ENCODE measurements at regions not wholly inside any gene's neighbourhood (a gene's known extent, or its start where the extent isn't known, plus 50 kb on each side); places are given as distances from the start of the nearest gene placed in this dataset.
"Not testable (repeated sequence)": the region's sequence is repeated elsewhere in the genome, so short reads cannot be mapped to it uniquely, and the experiment has no call there.

DNA sequence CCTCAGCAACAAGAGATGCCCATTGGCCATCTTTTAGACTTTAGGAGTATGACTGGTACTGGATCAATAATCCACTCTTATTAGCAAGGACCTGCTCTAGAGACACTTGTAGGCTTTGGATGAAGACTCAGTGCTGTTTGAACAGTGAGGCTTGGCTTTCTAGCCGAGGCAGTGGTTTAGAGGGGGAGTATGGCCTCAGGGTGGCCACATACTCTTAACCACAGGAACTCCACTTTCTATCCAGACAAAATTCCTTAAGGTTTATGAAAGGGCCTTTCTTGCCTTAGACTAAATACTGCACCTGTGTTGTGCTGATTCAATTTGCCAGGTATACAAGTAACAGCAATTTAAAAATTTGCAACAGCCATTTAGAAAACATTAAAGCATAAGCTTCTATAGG, 1046.3 kb downstream of the DIPK2A start:
- Mint-ChIP-seq H3K27me3 (no peaks in the 10 kb centered on the region), H3K27ac (no peak overlapping the region), H3K4me1 (no peaks in the 10 kb centered on the region), H3K9me3 (peaks cover 2% of the 10 kb centered on the region), H3K36me3 (no peaks in the 10 kb centered on the region), H3K4me3 (no peak overlapping the region)
- ATAC-seq: no peak

DNA sequence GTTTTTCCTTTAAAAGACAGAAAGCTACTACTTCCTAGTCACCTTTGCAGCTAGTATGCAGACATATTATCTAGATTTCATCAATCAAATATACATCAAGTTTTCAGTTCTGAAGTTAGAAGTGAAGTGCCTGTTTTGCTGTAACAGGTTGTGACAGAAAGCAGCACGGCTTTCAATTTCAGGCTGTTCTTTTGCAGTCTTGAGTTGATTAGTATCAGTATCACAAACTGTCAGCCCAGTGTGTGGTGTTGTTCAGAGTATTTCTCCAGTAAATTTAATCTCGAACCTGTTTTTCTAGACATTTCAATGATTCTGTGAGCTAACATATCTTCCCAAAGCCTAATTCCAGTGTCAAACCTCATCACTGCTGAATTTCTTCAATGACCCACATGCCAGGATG, 1050.8 kb downstream of the DIPK2A start:
- H3K36me3 Mint-ChIP-seq: no peaks in the 10 kb centered on the region
- no peak overlapping the region for H3K4me3 Mint-ChIP-seq
- no peak overlapping the region for H3K27ac Mint-ChIP-seq
- ATAC-seq: no peak
- H3K9me3 Mint-ChIP-seq: peaks cover 3% of the 10 kb centered on the region
- H3K27me3 Mint-ChIP-seq: no peaks in the 10 kb centered on the region
- H3K4me1 Mint-ChIP-seq: no peaks in the 10 kb centered on the region

DNA sequence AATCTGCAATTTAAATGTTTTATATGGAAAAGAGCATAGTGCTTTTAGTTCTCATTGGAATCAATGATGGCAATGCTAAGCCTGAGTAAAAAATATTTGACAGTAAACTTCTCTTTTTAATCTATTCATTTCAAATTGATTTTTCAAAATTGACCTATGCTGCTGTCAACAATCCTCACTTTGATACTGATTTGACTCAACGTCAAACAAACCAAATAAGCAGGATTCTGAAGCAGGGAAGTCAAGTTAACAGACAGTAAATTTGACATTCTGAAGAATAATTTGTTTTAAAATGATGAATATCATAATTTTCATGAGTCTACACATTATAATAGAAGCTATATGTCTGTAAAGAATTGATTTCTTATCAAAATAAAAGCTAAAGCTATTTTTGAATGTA, 1053.1 kb downstream of the DIPK2A start:
- Mint-ChIP-seq H3K27me3 (no peaks in the 10 kb centered on the region), H3K9me3 (peaks cover 6% of the 10 kb centered on the region), H3K36me3 (no peaks in the 10 kb centered on the region), H3K4me1 (no peaks in the 10 kb centered on the region), H3K27ac (no peak overlapping the region), H3K4me3 (no peak overlapping the region)
- no peak for ATAC-seq

DNA sequence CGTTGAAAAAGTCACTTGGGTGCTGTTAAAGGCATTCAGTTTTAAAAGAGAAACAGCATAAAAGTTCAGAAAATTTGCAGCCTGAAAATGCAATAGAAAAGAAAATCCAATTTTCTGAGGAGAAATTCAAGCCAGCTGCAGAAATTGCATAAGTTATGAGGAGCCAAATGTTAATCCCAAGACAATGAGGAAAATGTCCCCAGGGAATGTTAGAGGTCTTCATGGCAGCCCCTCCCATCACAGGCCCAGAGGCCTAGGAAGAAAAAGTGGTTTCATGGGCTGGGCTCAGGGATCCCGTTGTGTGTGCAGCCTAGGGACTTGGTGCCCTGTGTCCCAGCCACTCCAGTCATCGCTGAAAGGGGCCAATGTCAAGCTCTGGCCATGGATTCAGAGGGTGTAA, 1055.6 kb downstream of the DIPK2A start:
- H3K27ac Mint-ChIP-seq, H3K27me3 Mint-ChIP-seq, H3K9me3 Mint-ChIP-seq, H3K36me3 Mint-ChIP-seq, H3K4me3 Mint-ChIP-seq, ATAC-seq, H3K4me1 Mint-ChIP-seq: not testable (repeated sequence)

DNA sequence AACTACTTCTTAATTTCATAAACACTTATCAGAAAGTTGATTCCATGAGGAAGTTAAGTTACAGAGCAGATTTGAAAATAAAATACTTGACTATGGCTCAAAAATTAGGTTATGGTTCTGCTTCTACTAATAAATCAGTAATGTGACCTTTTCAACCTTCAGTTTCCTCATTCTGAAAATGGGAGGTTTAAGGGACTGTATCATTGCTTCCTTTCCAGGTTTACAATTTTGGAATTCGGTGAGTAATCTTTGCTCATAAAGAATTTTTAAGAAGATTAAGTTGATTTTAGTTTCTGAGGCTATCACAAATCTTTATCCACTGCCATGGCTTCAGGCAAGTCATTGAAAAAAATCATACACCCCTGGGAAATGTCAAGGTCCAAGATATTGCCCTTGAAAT, 1061.2 kb downstream of the DIPK2A start:
- H3K36me3 Mint-ChIP-seq: no peaks in the 10 kb centered on the region
- peaks cover 3% of the 10 kb centered on the region for H3K9me3 Mint-ChIP-seq
- no peaks in the 10 kb centered on the region for H3K4me1 Mint-ChIP-seq
- no peaks in the 10 kb centered on the region for H3K27me3 Mint-ChIP-seq
- no peak overlapping the region for H3K4me3 Mint-ChIP-seq
- no peak for ATAC-seq
- H3K27ac Mint-ChIP-seq: no peak overlapping the region

DNA sequence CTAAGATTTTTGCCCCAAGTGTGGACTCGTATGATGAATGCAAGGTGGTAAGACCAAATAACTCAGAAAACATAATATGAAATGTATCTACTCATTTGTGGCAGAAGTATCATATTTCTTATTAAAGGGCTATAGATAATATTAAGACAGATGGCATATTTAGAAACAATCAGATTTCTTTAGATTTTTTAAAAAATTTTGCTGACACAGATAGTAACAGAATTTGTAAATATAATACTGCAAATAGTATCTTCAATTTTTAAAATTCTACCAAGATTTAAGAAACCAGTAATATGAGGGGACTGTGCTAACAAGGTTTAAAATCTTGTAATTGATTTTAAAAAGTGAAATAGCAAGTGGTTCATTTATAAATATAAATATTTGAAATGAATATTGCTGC, 1064.1 kb downstream of the DIPK2A start:
- no peaks in the 10 kb centered on the region for H3K36me3 Mint-ChIP-seq
- no peaks in the 10 kb centered on the region for H3K27me3 Mint-ChIP-seq
- no peaks in the 10 kb centered on the region for H3K9me3 Mint-ChIP-seq
- H3K4me3 Mint-ChIP-seq: no peak overlapping the region
- no peak for ATAC-seq
- H3K27ac Mint-ChIP-seq: no peak overlapping the region
- no peaks in the 10 kb centered on the region for H3K4me1 Mint-ChIP-seq

DNA sequence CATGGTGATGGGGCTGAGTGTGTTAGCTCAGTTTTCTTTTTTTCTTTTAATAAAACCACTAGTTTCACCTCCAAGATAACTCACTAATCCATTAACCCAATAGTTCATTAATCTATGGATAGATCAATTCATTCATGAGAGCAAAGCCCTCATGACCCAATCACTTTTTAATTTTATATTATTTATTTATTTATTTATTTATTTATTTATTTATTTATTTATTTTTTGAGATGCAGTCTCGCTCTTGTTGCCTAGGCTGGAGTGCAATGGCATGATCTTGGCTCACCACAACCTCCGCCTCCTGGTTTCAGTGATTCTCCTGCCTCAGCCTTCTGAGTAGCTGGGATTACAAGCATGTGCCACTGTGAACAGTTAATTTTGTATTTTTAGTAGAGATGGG, 1082.4 kb downstream of the DIPK2A start:
- not testable (repeated sequence) for H3K36me3 Mint-ChIP-seq, H3K27me3 Mint-ChIP-seq, H3K4me1 Mint-ChIP-seq, ATAC-seq, H3K27ac Mint-ChIP-seq, H3K4me3 Mint-ChIP-seq, H3K9me3 Mint-ChIP-seq

DNA sequence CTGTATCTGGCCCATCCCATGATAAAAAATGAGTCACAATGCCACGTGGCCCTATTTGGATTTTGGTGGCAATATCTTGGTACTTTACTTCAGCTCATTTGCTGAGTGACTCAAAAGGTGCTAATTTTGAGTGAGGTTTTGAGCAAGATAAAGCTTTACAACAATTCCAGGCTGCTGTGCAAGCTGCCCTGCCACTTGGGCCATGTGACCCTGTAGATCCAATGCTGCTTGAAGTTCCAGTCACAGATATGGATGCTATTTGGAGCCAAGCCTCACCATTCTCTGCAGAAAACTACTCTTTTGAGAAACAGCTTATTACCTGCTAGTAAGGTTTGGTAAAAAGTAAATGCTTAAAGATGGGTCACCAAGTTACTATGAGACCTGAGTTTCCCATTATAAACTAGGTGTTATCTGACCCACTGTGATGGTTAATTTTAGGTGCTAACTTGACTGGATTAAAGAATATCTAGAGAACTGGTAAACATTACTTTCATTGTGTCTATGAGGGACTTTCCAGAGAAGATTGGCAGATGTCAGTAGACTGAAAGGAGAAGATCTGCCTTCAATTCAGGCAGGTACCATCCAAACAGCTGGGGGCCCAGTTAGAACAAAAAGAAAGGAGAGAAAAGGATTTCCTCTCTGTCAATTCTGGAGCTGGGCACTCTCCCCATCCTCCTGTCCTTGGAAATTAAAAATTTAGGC, 1083.9 kb downstream of the DIPK2A start:
- no peak for ATAC-seq
- Mint-ChIP-seq H3K9me3 (peaks cover 4% of the 10 kb centered on the region), H3K27ac (no peak overlapping the region), H3K36me3 (no peaks in the 10 kb centered on the region), H3K4me1 (no peaks in the 10 kb centered on the region), H3K27me3 (no peaks in the 10 kb centered on the region), H3K4me3 (no peak overlapping the region)

DNA sequence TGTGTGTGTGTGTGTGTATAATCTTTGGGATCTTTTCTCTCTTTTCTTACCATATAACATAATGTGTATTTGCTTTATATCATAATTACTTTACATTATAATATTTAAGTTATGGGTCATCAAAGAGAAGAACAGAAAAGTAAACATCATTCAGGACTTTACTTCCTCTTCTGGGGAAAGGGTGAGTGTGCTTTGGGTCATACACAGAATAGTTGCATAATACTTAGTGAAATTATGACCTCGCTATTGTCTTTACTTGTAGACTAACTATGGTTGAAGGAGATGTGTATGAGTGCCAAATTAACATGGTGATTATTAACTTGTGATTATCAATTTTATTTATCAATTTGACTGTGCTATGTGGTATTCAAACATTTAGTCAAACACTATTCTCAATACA, 1086.9 kb downstream of the DIPK2A start:
- H3K4me3 Mint-ChIP-seq: no peak overlapping the region
- no peak for ATAC-seq
- H3K27me3 Mint-ChIP-seq: no peaks in the 10 kb centered on the region
- no peak overlapping the region for H3K27ac Mint-ChIP-seq
- H3K36me3 Mint-ChIP-seq: no peaks in the 10 kb centered on the region
- H3K9me3 Mint-ChIP-seq: peaks cover 10% of the 10 kb centered on the region
- no peaks in the 10 kb centered on the region for H3K4me1 Mint-ChIP-seq

DNA sequence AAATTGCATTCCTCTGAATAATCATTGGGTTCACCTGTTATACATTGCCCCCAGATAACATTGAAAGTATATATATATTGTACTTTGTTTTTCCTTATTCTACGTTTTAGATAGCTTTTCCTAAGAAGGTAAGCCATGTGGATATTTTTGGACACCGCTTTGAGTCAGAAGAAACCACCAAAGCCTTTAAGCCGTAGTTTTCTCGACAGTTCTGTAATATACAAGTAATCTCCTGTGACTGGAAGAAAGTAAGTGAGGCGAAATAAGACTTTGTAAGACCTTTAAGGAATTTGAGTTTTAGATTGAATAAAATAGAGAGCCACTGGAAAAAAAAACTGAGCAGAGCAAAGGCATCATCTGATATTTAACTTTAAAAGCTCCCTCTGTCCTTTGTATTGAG, 1092.0 kb downstream of the DIPK2A start:
- peaks cover 6% of the 10 kb centered on the region for H3K9me3 Mint-ChIP-seq
- H3K27ac Mint-ChIP-seq: no peak overlapping the region
- H3K4me3 Mint-ChIP-seq: no peak overlapping the region
- no peak for ATAC-seq
- no peaks in the 10 kb centered on the region for H3K27me3 Mint-ChIP-seq
- H3K4me1 Mint-ChIP-seq: no peaks in the 10 kb centered on the region
- H3K36me3 Mint-ChIP-seq: no peaks in the 10 kb centered on the region

DNA sequence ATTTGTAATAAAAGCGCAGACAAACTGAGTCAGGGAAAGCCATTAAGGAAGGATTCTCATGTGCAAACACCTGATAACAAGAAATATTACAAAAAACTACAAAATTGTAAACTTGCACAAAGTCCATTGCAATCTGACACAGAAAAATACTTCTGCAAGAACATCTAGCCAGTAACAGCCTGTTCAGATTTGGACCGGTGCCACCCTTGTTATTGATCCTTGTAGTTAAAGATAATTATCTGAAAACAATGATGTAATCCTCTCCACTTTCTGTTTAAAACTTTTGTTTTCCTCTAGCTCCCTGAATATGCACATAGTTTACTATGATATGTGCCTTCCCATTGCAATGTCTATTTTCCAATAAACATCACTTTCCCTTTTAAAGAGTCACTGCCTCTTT, 1090.2 kb downstream of the PLOD2 start:
- H3K27ac Mint-ChIP-seq: no peak overlapping the region
- no peaks in the 10 kb centered on the region for H3K4me1 Mint-ChIP-seq
- H3K4me3 Mint-ChIP-seq: no peak overlapping the region
- no peaks in the 10 kb centered on the region for H3K36me3 Mint-ChIP-seq
- no peaks in the 10 kb centered on the region for H3K27me3 Mint-ChIP-seq
- ATAC-seq: no peak
- H3K9me3 Mint-ChIP-seq: peaks cover 4% of the 10 kb centered on the region

DNA sequence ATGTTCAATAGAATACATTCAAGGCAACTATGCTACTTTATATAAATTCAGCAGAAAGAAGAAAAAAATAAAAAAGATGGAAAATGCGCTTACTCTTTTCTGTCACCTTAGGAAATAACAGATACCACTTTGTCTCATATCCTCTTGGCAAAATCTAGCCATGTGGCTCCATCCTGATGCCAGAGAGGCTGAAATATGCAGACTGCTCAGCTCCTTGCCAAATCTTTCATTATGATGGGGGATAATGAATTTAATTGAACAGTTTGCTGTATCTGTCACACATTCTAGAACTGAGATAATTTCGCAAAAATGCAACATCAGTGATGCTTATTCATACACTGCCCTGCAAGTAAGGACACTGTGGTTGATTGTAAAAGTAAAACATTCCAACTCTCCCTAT, 1081.5 kb downstream of the PLOD2 start:
- H3K9me3 Mint-ChIP-seq: no peaks in the 10 kb centered on the region
- no peak overlapping the region for H3K27ac Mint-ChIP-seq
- no peaks in the 10 kb centered on the region for H3K36me3 Mint-ChIP-seq
- H3K4me1 Mint-ChIP-seq: no peaks in the 10 kb centered on the region
- no peak overlapping the region for H3K4me3 Mint-ChIP-seq
- H3K27me3 Mint-ChIP-seq: no peaks in the 10 kb centered on the region
- no peak for ATAC-seq

DNA sequence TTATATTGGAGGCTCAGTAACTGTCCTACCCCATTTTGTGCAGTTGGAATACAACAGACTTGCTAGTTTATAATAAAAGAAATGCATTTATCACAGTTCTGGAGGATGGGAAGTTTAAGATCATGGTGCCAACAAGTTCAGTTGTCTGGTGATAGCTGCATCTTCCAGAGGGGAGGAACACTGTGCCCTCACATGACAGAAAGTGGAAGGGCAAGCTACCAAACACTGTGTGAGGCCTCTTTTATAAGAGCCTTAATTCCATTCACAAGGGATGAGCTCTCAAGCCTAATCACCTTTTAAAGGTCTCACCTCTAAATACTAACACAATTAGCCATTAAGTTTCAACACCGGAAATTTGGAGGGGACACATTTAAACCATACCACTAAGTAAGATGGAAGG, 1073.9 kb downstream of the PLOD2 start:
- Mint-ChIP-seq H3K27ac (no peak overlapping the region), H3K9me3 (no peaks in the 10 kb centered on the region), H3K27me3 (peaks cover 12% of the 10 kb centered on the region), H3K4me3 (no peak overlapping the region), H3K36me3 (no peaks in the 10 kb centered on the region), H3K4me1 (no peaks in the 10 kb centered on the region)
- no peak for ATAC-seq

DNA sequence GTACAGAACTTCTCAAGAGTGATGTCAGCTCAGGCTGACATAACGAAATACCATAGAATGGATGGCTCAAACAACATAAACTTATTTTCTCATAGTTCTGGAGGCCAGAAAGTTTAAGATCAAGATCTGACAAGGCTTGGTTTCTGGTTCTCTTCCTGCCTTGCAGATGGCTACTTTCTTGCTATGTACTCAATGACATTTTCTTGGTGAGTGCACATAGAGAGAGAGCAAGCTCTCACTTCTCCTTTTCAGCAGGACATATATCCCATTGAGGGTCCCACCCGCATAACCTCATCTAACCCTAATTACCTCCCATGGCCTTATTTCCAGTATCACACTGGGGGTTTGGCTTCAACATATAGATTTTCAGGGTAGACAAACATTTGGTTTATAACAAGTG, 1072.1 kb downstream of the PLOD2 start:
- Mint-ChIP-seq H3K4me1 (no peaks in the 10 kb centered on the region), H3K27me3 (peaks cover 12% of the 10 kb centered on the region), H3K9me3 (no peaks in the 10 kb centered on the region), H3K4me3 (no peak overlapping the region), H3K27ac (no peak overlapping the region), H3K36me3 (no peaks in the 10 kb centered on the region)
- no peak for ATAC-seq

DNA sequence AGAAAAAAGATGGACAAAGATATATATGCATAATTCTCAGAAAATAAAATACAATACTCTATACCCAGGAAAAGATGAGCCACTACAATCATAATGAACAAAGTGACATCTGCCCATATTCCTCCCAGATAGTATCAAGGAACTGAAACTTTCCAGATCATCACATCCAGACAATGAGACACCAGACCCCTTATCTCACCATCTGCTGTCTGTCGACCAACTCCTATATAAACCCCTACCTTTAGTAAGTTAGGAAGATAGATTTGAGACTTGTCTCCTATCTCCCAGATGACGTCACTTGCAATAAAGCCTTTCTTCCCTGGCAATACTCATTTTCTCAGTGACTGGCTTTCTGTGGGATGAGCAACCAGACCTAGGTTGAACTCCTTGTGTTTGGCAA, 1071.6 kb downstream of the PLOD2 start:
- Mint-ChIP-seq H3K4me1 (no peaks in the 10 kb centered on the region), H3K36me3 (no peaks in the 10 kb centered on the region), H3K9me3 (no peaks in the 10 kb centered on the region), H3K27me3 (peaks cover 12% of the 10 kb centered on the region), H3K27ac (no peak overlapping the region), H3K4me3 (no peak overlapping the region)
- ATAC-seq: no peak

DNA sequence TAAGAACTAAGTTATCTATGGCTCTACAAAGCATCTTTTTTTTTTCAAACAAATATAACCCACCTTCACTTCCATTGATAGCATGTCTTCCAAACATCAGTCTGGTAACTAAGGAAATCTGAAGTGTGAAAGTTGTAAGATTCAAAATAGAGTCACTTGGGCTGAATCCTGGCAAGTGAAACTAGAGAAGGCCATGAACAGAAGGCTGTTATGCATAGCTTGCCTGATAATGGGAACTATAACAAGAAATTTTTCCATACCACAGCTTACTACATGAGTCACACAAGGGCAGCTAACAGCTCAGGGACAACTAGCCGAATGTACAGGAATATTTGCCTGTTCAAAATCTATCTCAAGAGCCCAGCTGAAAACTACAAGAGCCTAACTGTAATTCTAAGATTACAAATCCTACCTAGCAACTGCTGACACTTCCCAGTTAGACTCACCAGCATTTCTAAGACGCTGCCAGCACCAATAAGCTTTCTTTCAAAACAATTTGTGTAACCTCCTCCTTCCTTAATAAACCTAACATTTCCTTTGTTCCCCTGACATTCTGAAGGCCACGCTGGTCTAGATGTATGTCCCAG, 1066.5 kb downstream of the PLOD2 start:
- ATAC-seq: peak; percentile 59
- H3K27ac Mint-ChIP-seq: no peak overlapping the region
- no peaks in the 10 kb centered on the region for H3K9me3 Mint-ChIP-seq
- no peak overlapping the region for H3K4me3 Mint-ChIP-seq
- H3K4me1 Mint-ChIP-seq: peaks cover 6% of the 10 kb centered on the region
- H3K27me3 Mint-ChIP-seq: no peaks in the 10 kb centered on the region
- H3K36me3 Mint-ChIP-seq: no peaks in the 10 kb centered on the region

DNA sequence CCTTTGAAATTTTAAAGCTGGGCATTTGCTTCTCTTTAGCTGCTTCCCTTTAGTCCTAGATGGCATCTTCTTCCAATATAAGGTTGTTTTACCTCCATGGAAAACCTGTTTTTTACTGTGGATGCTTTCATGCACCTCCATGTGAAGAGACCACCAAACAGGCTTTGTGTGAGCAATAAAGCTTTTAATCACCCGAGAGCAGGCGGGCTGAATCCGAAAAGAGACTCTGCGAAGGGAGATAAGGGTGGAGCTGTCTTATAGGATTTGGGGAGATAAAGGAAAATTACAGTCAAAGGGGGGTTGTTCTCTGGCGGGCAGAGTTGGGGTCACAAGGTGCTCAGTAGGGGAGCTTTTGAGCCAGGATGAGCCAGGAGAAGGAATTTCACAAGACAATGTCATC, 1049.8 kb downstream of the PLOD2 start:
- not testable (repeated sequence) for H3K9me3 Mint-ChIP-seq, H3K4me3 Mint-ChIP-seq, H3K27ac Mint-ChIP-seq, H3K36me3 Mint-ChIP-seq, H3K27me3 Mint-ChIP-seq, ATAC-seq, H3K4me1 Mint-ChIP-seq

Data from stimulated activated memory B cell treated with anti-CD40 and anti-IgM and Interleukin-4, amounts not matched to agents 10 μg/mL and 1 μg/mL and 100 μg/mL, for 72 hours (primary cell).